ENCODE measurements at regions not wholly inside any gene's neighbourhood (a gene's known extent, or its start where the extent isn't known, plus 50 kb on each side); places are given as distances from the start of the nearest gene placed in this dataset.

GRCh38 chr22:44384563-44385295 lies 72.0 kb upstream of the SHISAL1 start:
- Histone ChIP-seq H3K36me3 (ENCODE audit: control insufficient read depth, insufficient read depth, low read length) (no peaks in the 10 kb centered on the region), H3K27ac (ENCODE audit: low read length) (no peak overlapping the region), H3K9me3 (ENCODE audit: control insufficient read depth, insufficient read depth, low read length) (no peaks in the 10 kb centered on the region), H3K27me3 (ENCODE audit: control insufficient read depth, insufficient read depth, low read length) (no peaks in the 10 kb centered on the region), H3K4me1 (ENCODE audit: control insufficient read depth, insufficient read depth, low read length) (no peaks in the 10 kb centered on the region; the same call in 1 of the 2 replicates), H3K4me3 (ENCODE audit: low read length) (no peak overlapping the region)
- no CpG with 5 or more reads among the region's 12 CpGs for WGBS (ENCODE audit: insufficient coverage, insufficient read length)
- no peak for DNase-seq (ENCODE audit: low read depth, low spot score)

- DNase-seq (ENCODE audit: low read depth, low spot score), result no peak
- no peaks in the 10 kb centered on the region for H3K36me3 ChIP-seq (ENCODE audit: control insufficient read depth, insufficient read depth, low read length)
- no CpG with 5 or more reads among the region's 14 CpGs for WGBS (ENCODE audit: insufficient coverage, insufficient read length)
- H3K27ac ChIP-seq (ENCODE audit: low read length), result no peak overlapping the region
- no peaks in the 10 kb centered on the region for H3K27me3 ChIP-seq (ENCODE audit: control insufficient read depth, insufficient read depth, low read length)
- no peak overlapping the region for H3K4me3 ChIP-seq (ENCODE audit: low read length)
- no peaks in the 10 kb centered on the region for H3K9me3 ChIP-seq (ENCODE audit: control insufficient read depth, insufficient read depth, low read length)
- no peaks in the 10 kb centered on the region for H3K4me1 ChIP-seq (ENCODE audit: control insufficient read depth, insufficient read depth, low read length)
Measured at GRCh38 chr22:44383652-44384562, 71.2 kb upstream of the SHISAL1 start.

- WGBS (ENCODE audit: insufficient coverage, insufficient read length), result no CpG with 5 or more reads among the region's 6 CpGs
- Histone ChIP-seq H3K27me3 (ENCODE audit: control insufficient read depth, insufficient read depth, low read length) (no peaks in the 10 kb centered on the region), H3K9me3 (ENCODE audit: control insufficient read depth, insufficient read depth, low read length) (no peaks in the 10 kb centered on the region), H3K27ac (ENCODE audit: low read length) (no peak overlapping the region), H3K36me3 (ENCODE audit: control insufficient read depth, insufficient read depth, low read length) (no peaks in the 10 kb centered on the region), H3K4me1 (ENCODE audit: control insufficient read depth, insufficient read depth, low read length) (no peaks in the 10 kb centered on the region), H3K4me3 (ENCODE audit: low read length) (no peak overlapping the region)
- no peak for DNase-seq (ENCODE audit: low read depth, low spot score)
Measured at GRCh38 chr22:44383064-44383575, 70.4 kb upstream of the SHISAL1 start.

- no peaks in the 10 kb centered on the region for H3K27me3 ChIP-seq (ENCODE audit: control insufficient read depth, insufficient read depth, low read length)
Measured at GRCh38 chr22:44382116-44383038, 69.6 kb upstream of the SHISAL1 start.

GRCh38 chr22:44381761-44382115 lies 69.0 kb upstream of the SHISAL1 start:
- no peaks in the 10 kb centered on the region for H3K9me3 ChIP-seq (ENCODE audit: control insufficient read depth, insufficient read depth, low read length)
- no peak overlapping the region for H3K27ac ChIP-seq (ENCODE audit: low read length)
- no peak overlapping the region for H3K4me3 ChIP-seq (ENCODE audit: low read length)
- no CpG with 5 or more reads among the region's 3 CpGs for WGBS (ENCODE audit: insufficient coverage, insufficient read length)
- no peaks in the 10 kb centered on the region for H3K27me3 ChIP-seq (ENCODE audit: control insufficient read depth, insufficient read depth, low read length)
- no peak for DNase-seq (ENCODE audit: low read depth, low spot score)
- no peaks in the 10 kb centered on the region for H3K36me3 ChIP-seq (ENCODE audit: control insufficient read depth, insufficient read depth, low read length)
- no peaks in the 10 kb centered on the region for H3K4me1 ChIP-seq (ENCODE audit: control insufficient read depth, insufficient read depth, low read length)

More at GRCh38 chr22:44382116-44383038, 69.6 kb upstream of the SHISAL1 start:
- no CpG with 5 or more reads among the region's 32 CpGs for WGBS (ENCODE audit: insufficient coverage, insufficient read length)
- no peak overlapping the region for H3K27ac ChIP-seq (ENCODE audit: low read length)
- no peaks in the 10 kb centered on the region for H3K4me1 ChIP-seq (ENCODE audit: control insufficient read depth, insufficient read depth, low read length)
- no peak overlapping the region for H3K4me3 ChIP-seq (ENCODE audit: low read length)
- H3K9me3 ChIP-seq (ENCODE audit: control insufficient read depth, insufficient read depth, low read length), result no peaks in the 10 kb centered on the region
- DNase-seq (ENCODE audit: low read depth, low spot score), result no peak
- H3K36me3 ChIP-seq (ENCODE audit: control insufficient read depth, insufficient read depth, low read length), result no peaks in the 10 kb centered on the region

- H3K27me3 ChIP-seq (ENCODE audit: control insufficient read depth, insufficient read depth, low read length), result no peaks in the 10 kb centered on the region
- no peaks in the 10 kb centered on the region for H3K9me3 ChIP-seq (ENCODE audit: control insufficient read depth, insufficient read depth, low read length)
- no peak overlapping the region for H3K4me3 ChIP-seq (ENCODE audit: low read length)
- no peaks in the 10 kb centered on the region for H3K36me3 ChIP-seq (ENCODE audit: control insufficient read depth, insufficient read depth, low read length)
- H3K4me1 ChIP-seq (ENCODE audit: control insufficient read depth, insufficient read depth, low read length), result no peaks in the 10 kb centered on the region
- WGBS (ENCODE audit: insufficient coverage, insufficient read length), result no CpG with 5 or more reads among the region's 15 CpGs
- no peak for DNase-seq (ENCODE audit: low read depth, low spot score)
- no peak overlapping the region for H3K27ac ChIP-seq (ENCODE audit: low read length)
Measured at GRCh38 chr22:44380756-44381486, 68.2 kb upstream of the SHISAL1 start.

- WGBS (ENCODE audit: insufficient coverage, insufficient read length), result no CpG with 5 or more reads among the region's 14 CpGs
- no peaks in the 10 kb centered on the region for H3K4me1 ChIP-seq (ENCODE audit: control insufficient read depth, insufficient read depth, low read length)
- no peaks in the 10 kb centered on the region for H3K27me3 ChIP-seq (ENCODE audit: control insufficient read depth, insufficient read depth, low read length)
- H3K9me3 ChIP-seq (ENCODE audit: control insufficient read depth, insufficient read depth, low read length), result no peaks in the 10 kb centered on the region
- H3K27ac ChIP-seq (ENCODE audit: low read length), result no peak overlapping the region
- H3K4me3 ChIP-seq (ENCODE audit: low read length), result no peak overlapping the region
- DNase-seq (ENCODE audit: low read depth, low spot score), result no peak
- no peaks in the 10 kb centered on the region for H3K36me3 ChIP-seq (ENCODE audit: control insufficient read depth, insufficient read depth, low read length)
Measured at GRCh38 chr22:44379817-44380755, 67.3 kb upstream of the SHISAL1 start.

GRCh38 chr22:44378380-44378779 lies 65.6 kb upstream of the SHISAL1 start:
- H3K27ac ChIP-seq (ENCODE audit: low read length), result no peak overlapping the region
- no peaks in the 10 kb centered on the region for H3K36me3 ChIP-seq (ENCODE audit: control insufficient read depth, insufficient read depth, low read length)
- no peaks in the 10 kb centered on the region for H3K9me3 ChIP-seq (ENCODE audit: control insufficient read depth, insufficient read depth, low read length)
- no peak overlapping the region for H3K4me3 ChIP-seq (ENCODE audit: low read length)
- no peaks in the 10 kb centered on the region for H3K27me3 ChIP-seq (ENCODE audit: control insufficient read depth, insufficient read depth, low read length)
- H3K4me1 ChIP-seq (ENCODE audit: control insufficient read depth, insufficient read depth, low read length), result no peaks in the 10 kb centered on the region
- no peak for DNase-seq (ENCODE audit: low read depth, low spot score)

- WGBS (ENCODE audit: insufficient coverage, insufficient read length), result no CpG with 5 or more reads among the region's 1 CpG
- DNase-seq (ENCODE audit: low read depth, low spot score), result no peak
- no peak overlapping the region for H3K27ac ChIP-seq (ENCODE audit: low read length)
- H3K36me3 ChIP-seq (ENCODE audit: control insufficient read depth, insufficient read depth, low read length), result no peaks in the 10 kb centered on the region
- H3K27me3 ChIP-seq (ENCODE audit: control insufficient read depth, insufficient read depth, low read length), result no peaks in the 10 kb centered on the region
- no peaks in the 10 kb centered on the region for H3K4me1 ChIP-seq (ENCODE audit: control insufficient read depth, insufficient read depth, low read length)
- H3K4me3 ChIP-seq (ENCODE audit: low read length), result no peak overlapping the region
- no peaks in the 10 kb centered on the region for H3K9me3 ChIP-seq (ENCODE audit: control insufficient read depth, insufficient read depth, low read length)
Measured at GRCh38 chr22:44375451-44375850, 62.7 kb upstream of the SHISAL1 start.
